H1 (cell line): ENCODE measurements at regions not wholly inside any gene's neighbourhood (a gene's known extent, or its start where the extent isn't known, plus 50 kb on each side); places are given as distances from the start of the nearest gene placed in this dataset.

Experiments
- ASH2L ChIP-seq: fragments of 200-600, 300-600 bp; sonication (generic); IDR thresholded peaks from one replicate; pipeline ENCODE4 v1.7.1; 2017; ENCODE audit warnings: low read length
- BRCA1 ChIP-seq: IDR thresholded peaks from 2 replicates; pipeline ENCODE4 v1.6.1; 2012; ENCODE audit warnings: low read depth, low read length, improper control_type of control experiment
- CHD2 ChIP-seq: IDR thresholded peaks from 2 replicates; pipeline ENCODE4 v1.6.1; 2012; ENCODE audit warnings: low read length, improper control_type of control experiment
- EP300 ChIP-seq, 2 experiments: IDR thresholded peaks; 1 replicate in 1 of 2; 2 replicates in 1 of 2; pipeline ENCODE4 v1.6.1; 2011 to 2012; ENCODE audit warnings: low read depth in 2 of 2, low read length in 2 of 2, mild to moderate bottlenecking in 2 of 2, borderline replicate concordance in 1 of 2, inconsistent platforms in 1 of 2, moderate library complexity in 1 of 2
- FOSL1 ChIP-seq: IDR thresholded peaks from 2 replicates; pipeline ENCODE4 v1.6.1; 2011; ENCODE audit warnings: mild to moderate bottlenecking, low read depth, low read length, moderate library complexity; ENCODE audit not compliant: insufficient read depth
- HDAC6 ChIP-seq: IDR thresholded peaks from one replicate; pipeline ENCODE4 v1.7.1; 2012; ENCODE audit warnings: low read depth, mild to moderate bottlenecking, inconsistent platforms, low read length, moderate library complexity
- KDM1A ChIP-seq: fragments of 200-600, 300-600 bp; sonication (generic); IDR thresholded peaks from 2 replicates; pipeline ENCODE4 v1.7.1; 2016; ENCODE audit warnings: mild to moderate bottlenecking, low read length, borderline replicate concordance
- POLR2A ChIP-seq, 2 experiments: IDR thresholded peaks; 1 replicate in 1 of 2; 2 replicates in 1 of 2; pipeline ENCODE4 v1.6.1; 2011; ENCODE audit warnings: low read depth in 2 of 2, low read length in 2 of 2, mild to moderate bottlenecking in 2 of 2; ENCODE audit errors: control extremely low read depth in 1 of 2
- POLR2AphosphoS5 ChIP-seq: IDR thresholded peaks from 2 replicates; pipeline ENCODE4 v1.6.1; 2011; ENCODE audit warnings: low read depth, low read length
- RFX5 ChIP-seq: IDR thresholded peaks from 2 replicates; pipeline ENCODE4 v1.6.1; 2011; ENCODE audit warnings: low read depth, low read length, improper control_type of control experiment, borderline replicate concordance
- SRF ChIP-seq: IDR thresholded peaks from 2 replicates; pipeline ENCODE4 v1.6.1; 2011; ENCODE audit warnings: mild to moderate bottlenecking, low read depth, low read length, moderate library complexity
- TF ChIP-seq, protein P1 (sequence below), 3 experiments: IDR thresholded peaks; 1 replicate in 2 of 3; 2 replicates in 1 of 3; pipeline versions ENCODE4 v1.5.1 to v1.6.1; 2011; ENCODE audit warnings: low read length in 3 of 3, mild to moderate bottlenecking in 3 of 3, inconsistent platforms in 2 of 3, low read depth in 1 of 3, moderate library complexity in 1 of 3; ENCODE audit not compliant: insufficient read depth in 1 of 3; ENCODE audit errors: control extremely low read depth in 1 of 3

- TF ChIP-seq, protein P1, sequence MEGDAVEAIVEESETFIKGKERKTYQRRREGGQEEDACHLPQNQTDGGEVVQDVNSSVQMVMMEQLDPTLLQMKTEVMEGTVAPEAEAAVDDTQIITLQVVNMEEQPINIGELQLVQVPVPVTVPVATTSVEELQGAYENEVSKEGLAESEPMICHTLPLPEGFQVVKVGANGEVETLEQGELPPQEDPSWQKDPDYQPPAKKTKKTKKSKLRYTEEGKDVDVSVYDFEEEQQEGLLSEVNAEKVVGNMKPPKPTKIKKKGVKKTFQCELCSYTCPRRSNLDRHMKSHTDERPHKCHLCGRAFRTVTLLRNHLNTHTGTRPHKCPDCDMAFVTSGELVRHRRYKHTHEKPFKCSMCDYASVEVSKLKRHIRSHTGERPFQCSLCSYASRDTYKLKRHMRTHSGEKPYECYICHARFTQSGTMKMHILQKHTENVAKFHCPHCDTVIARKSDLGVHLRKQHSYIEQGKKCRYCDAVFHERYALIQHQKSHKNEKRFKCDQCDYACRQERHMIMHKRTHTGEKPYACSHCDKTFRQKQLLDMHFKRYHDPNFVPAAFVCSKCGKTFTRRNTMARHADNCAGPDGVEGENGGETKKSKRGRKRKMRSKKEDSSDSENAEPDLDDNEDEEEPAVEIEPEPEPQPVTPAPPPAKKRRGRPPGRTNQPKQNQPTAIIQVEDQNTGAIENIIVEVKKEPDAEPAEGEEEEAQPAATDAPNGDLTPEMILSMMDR (IDR thresholded peaks at IDR 0.05; ENCODE audit: control extremely low read depth in 1 of 3, insufficient read depth in 1 of 3, low read depth in 1 of 3, low read length in 3 of 3): no peak
- TF ChIP-seq ASH2L (no peak), FOSL1 (no peak), CHD2 (no peak), RFX5 (no peak), EP300 (IDR thresholded peaks at IDR 0.05; ENCODE audit: borderline replicate concordance in 1 of 2, low read depth in 2 of 2, low read length in 2 of 2) (no peak), POLR2AphosphoS5 (no peak), HDAC6 (no peak), KDM1A (no peak), POLR2A (IDR thresholded peaks at IDR 0.05; ENCODE audit: control extremely low read depth in 1 of 2, low read depth in 2 of 2, low read length in 2 of 2) (no peak), SRF (no peak), BRCA1 (no peak)
Observed at GRCh38 chrX:67426946-67427345, 116.9 kb upstream of the AR start.
